ENCODE measurements at regions not wholly inside any gene's neighbourhood (a gene's known extent, or its start where the extent isn't known, plus 50 kb on each side); places are given as distances from the start of the nearest gene placed in this dataset.

GRCh38 chr1:113197719-113198330 is 124.8 kb downstream of the LRIG2 start:
- no peak for TF ChIP-seq CTCF (IDR thresholded peaks at IDR 0.05; ENCODE audit: low read length)
- TF ChIP-seq EZH2phosphoT487 (IDR thresholded peaks at IDR 0.05; ENCODE audit: low read length) = no peak
- TF ChIP-seq EZH2 (optimal IDR thresholded peaks at IDR 0.05; ENCODE audit: low read depth, low read length) = no peak
